K562 (cell line): ENCODE measurements at regions not wholly inside any gene's neighbourhood (a gene's known extent, or its start where the extent isn't known, plus 50 kb on each side); places are given as distances from the start of the nearest gene placed in this dataset.

Source experiments
- ATAC-seq: fragments of 200-7000 bp; cut with Tn5 transposase; 3 replicates; pipeline ENCODE4 v1.9.1; 2020; ENCODE audit warnings: moderate library complexity
- BruUV-seq: library from RNA; stranded (reverse); fragments of 400-500 nt; replicated peaks from 2 replicates; lab custom pipeline; 2021; lab: Mats Ljungman, UMichigan
- CTCF ChIA-PET: fragments of 300-600 bp; formaldehyde crosslinking; extraction: SDS; loops from one replicate; lab custom pipeline; 2021; ENCODE audit warnings: low intra/inter-chr PET ratio; lab: Yijun Ruan, JAX
- POLR2A ChIA-PET: fragments of 300-600, 350-650 bp; sonication (Branson Sonifier 250); formaldehyde crosslinking; extraction: SDS; loops from one replicate; lab custom pipeline; 2021; ENCODE audit warnings: antibody characterized with exemption, inconsistent platforms; lab: Yijun Ruan, JAX
- DNase-seq, 4 experiments: peaks; one replicate each; pipeline versions ENCODE4 v3.0.0 to v3.0.0-alpha.2; 2011 to 2018; ENCODE audit warnings: low spot score in 3 of 4, mixed read lengths in 3 of 4; ENCODE audit errors: extremely low read depth in 1 of 4
- FAIRE-seq: peaks from 2 replicates; lab custom pipeline; 2011; peaks lifted over from hg19 to GRCh38; lab: Jason Lieb, UNC
- H2AFZ ChIP-seq: 2 replicates; pipeline ENCODE4 v1.6.0; 2011; ENCODE audit warnings: low read depth, low read length, control low read depth, inconsistent platforms
- H3K27ac ChIP-seq: fragments of 200-600 bp; 3 replicates; pipeline ENCODE4 v1.8.0; 2011; ENCODE audit warnings: low read depth, mild to moderate bottlenecking, control low read depth, inconsistent platforms, low read length, moderate library complexity, mixed read lengths; ENCODE audit errors: extremely low read depth
- H3K27me3 ChIP-seq, 2 experiments: fragments of 300-600 bp in 1 of 2; 2 replicates in 1 of 2; 3 replicates in 1 of 2; pipeline versions ENCODE4 v1.6.0 to v1.8.0; 2011; ENCODE audit warnings: inconsistent platforms in 2 of 2, low read length in 2 of 2, mild to moderate bottlenecking in 1 of 2, mixed read lengths in 1 of 2, moderate library complexity in 1 of 2; ENCODE audit not compliant: control insufficient read depth in 2 of 2, insufficient read depth in 2 of 2
- H3K36me3 ChIP-seq: fragments of 300-600 bp; 3 replicates; pipeline ENCODE4 v1.8.0; 2011; ENCODE audit warnings: mild to moderate bottlenecking, low read length, inconsistent platforms; ENCODE audit not compliant: control insufficient read depth, insufficient read depth
- H3K4me1 ChIP-seq, 2 experiments: fragments of 200-600 bp in 1 of 2; replicated peaks in 1 of 2; 2 replicates in 1 of 2; 3 replicates in 1 of 2; pipeline versions ENCODE4 v1.5.1 to v1.8.0; 2011; ENCODE audit warnings: inconsistent platforms in 2 of 2, low read length in 2 of 2, mild to moderate bottlenecking in 1 of 2, mixed read lengths in 1 of 2, moderate library complexity in 1 of 2; ENCODE audit not compliant: control insufficient read depth in 2 of 2, insufficient read depth in 2 of 2
- H3K4me2 ChIP-seq: 2 replicates; pipeline ENCODE4 v1.6.1; 2011; ENCODE audit warnings: low read length, control low read depth, inconsistent platforms, mixed read lengths; ENCODE audit not compliant: insufficient read depth
- H3K4me3 ChIP-seq: fragments of 200-600 bp; sonication (generic), shearing (Covaris generic); 2 replicates; pipeline ENCODE4 v1.5.1; 2016; ENCODE audit warnings: control low read depth, inconsistent platforms
- H3K79me2 ChIP-seq: fragments of 200-600 bp; 3 replicates; pipeline ENCODE4 v1.8.0; 2011; ENCODE audit warnings: low read length, inconsistent platforms; ENCODE audit not compliant: control insufficient read depth, insufficient read depth
- H3K9ac ChIP-seq, 2 experiments: 2 replicates each; pipeline versions ENCODE4 v1.6.0 to v1.6.1; 2011; ENCODE audit warnings: low read depth in 2 of 2, low read length in 2 of 2, control low read depth in 1 of 2, inconsistent platforms in 1 of 2, mild to moderate bottlenecking in 1 of 2, mixed read lengths in 1 of 2; ENCODE audit not compliant: insufficient read depth in 1 of 2
- H3K9me1 ChIP-seq: one replicate; pipeline ENCODE4 v1.6.0; 2011; ENCODE audit warnings: inconsistent platforms, mild to moderate bottlenecking, low read length, moderate library complexity; ENCODE audit not compliant: control insufficient read depth, insufficient read depth
- H3K9me3 ChIP-seq: replicated peaks from 2 replicates; pipeline ENCODE4 v1.5.1; 2011; ENCODE audit warnings: low read depth, low read length, inconsistent platforms; ENCODE audit not compliant: control insufficient read depth, insufficient read depth
- H4K20me1 ChIP-seq: replicated peaks from 2 replicates; pipeline ENCODE4 v1.6.1; 2011; ENCODE audit warnings: low read length, inconsistent platforms, mixed read lengths; ENCODE audit not compliant: control insufficient read depth, insufficient read depth
- ATF6 ChIP-seq: sonication (generic); formaldehyde crosslinking; IDR thresholded peaks from 2 replicates; pipeline ENCODE4 v1.4.0; 2020; ENCODE audit warnings: mild to moderate bottlenecking, missing genetic modification reagents
- FIP1L1 ChIP-seq: fragments of 200-400 bp; formaldehyde crosslinking; IDR thresholded peaks from 2 replicates; pipeline ENCODE4 v1.6.1; 2018; ENCODE audit warnings: mild to moderate bottlenecking, low read depth, low read length; ENCODE audit not compliant: poor library complexity, severe bottlenecking
- KDM4B ChIP-seq, 2 experiments: fragments of 450-650 bp in 1 of 2; sonication (generic) in 1 of 2; IDR thresholded peaks; 2 replicates each; pipeline ENCODE4 v1.6.1; 2016 to 2017; ENCODE audit warnings: borderline replicate concordance in 2 of 2, antibody characterized with exemption in 1 of 2, low read depth in 1 of 2, mild to moderate bottlenecking in 1 of 2
- NR2C2 ChIP-seq, 2 experiments: fragments of 200-800 bp in 1 of 2; sonication (Bioruptor generic) in 1 of 2; sonication (generic) in 1 of 2; formaldehyde crosslinking in 1 of 2; IDR thresholded peaks; 2 replicates each; pipeline versions ENCODE4 v1.6.1 to v1.8.0; 2016 to 2022; ENCODE audit warnings: mild to moderate bottlenecking in 1 of 2, missing compliant biosample characterization in 1 of 2, missing genetic modification characterization in 1 of 2, missing genetic modification reagents in 1 of 2
- PML ChIP-seq: IDR thresholded peaks from 2 replicates; pipeline ENCODE4 v1.6.1; 2012; ENCODE audit warnings: low read length, inconsistent platforms
- TEAD4 ChIP-seq, 2 experiments: sonication (generic) in 1 of 2; formaldehyde crosslinking in 1 of 2; IDR thresholded peaks; 2 replicates each; pipeline versions ENCODE4 v1.6.1 to v1.8.0; 2012 to 2022; ENCODE audit warnings: borderline replicate concordance in 1 of 2, inconsistent platforms in 1 of 2, low read length in 1 of 2, mild to moderate bottlenecking in 1 of 2, missing genetic modification reagents in 1 of 2
- THRA ChIP-seq: fragments of 450-650 bp; IDR thresholded peaks from 2 replicates; pipeline ENCODE4 v1.6.1; 2017; ENCODE audit warnings: mild to moderate bottlenecking, moderate library complexity
- ZBTB11 ChIP-seq, 3 experiments: fragments of 200-800 bp in 1 of 3; fragments of 250-450 bp in 1 of 3; fragments of 450-650 bp in 1 of 3; sonication (Bioruptor Pico) in 1 of 3; sonication (Bioruptor generic) in 1 of 3; formaldehyde crosslinking in 1 of 3; IDR thresholded peaks; 2 replicates each; pipeline versions ENCODE4 v1.6.1 to v1.8.0; 2016 to 2022; ENCODE audit warnings: mild to moderate bottlenecking in 2 of 3, missing genetic modification characterization in 2 of 3, missing compliant biosample characterization in 1 of 3, moderate library complexity in 1 of 3
- ZNF133 ChIP-seq: fragments of 250-450 bp; sonication (Bioruptor Pico); IDR thresholded peaks from 2 replicates; pipeline ENCODE4 v1.4.0; 2020; ENCODE audit warnings: mild to moderate bottlenecking
- ZNF197 ChIP-seq: fragments of 200-800 bp; sonication (Bioruptor generic); IDR thresholded peaks from 2 replicates; pipeline ENCODE4 v1.6.1; 2016; ENCODE audit warnings: low read depth, missing genetic modification characterization, missing compliant biosample characterization
- ZNF253 ChIP-seq: fragments of 250-450 bp; sonication (Bioruptor Pico); conservative IDR thresholded peaks from 2 replicates; pipeline ENCODE4 v1.6.1; 2021; ENCODE audit warnings: mild to moderate bottlenecking
- ZNF354B ChIP-seq: fragments of 250-450 bp; sonication (Bioruptor Pico); IDR thresholded peaks from 2 replicates; pipeline ENCODE4 v1.4.0; 2020
- ZNF384 ChIP-seq: IDR thresholded peaks from 2 replicates; pipeline ENCODE4 v1.6.1; 2012; ENCODE audit warnings: low read depth, low read length, improper control_type of control experiment
- ZNF785 ChIP-seq: fragments of 250-450 bp; sonication (Bioruptor Pico); IDR thresholded peaks from 2 replicates; pipeline ENCODE4 v1.4.0; 2020; ENCODE audit warnings: mild to moderate bottlenecking
- WGBS: fragments of 100-300 bp; shearing (Covaris generic); methylation state at CpG from one replicate; pipeline ENCODE4 v1.1.6; 2016; ENCODE audit warnings: low coverage, mixed read lengths; ENCODE audit not compliant: insufficient coverage; ENCODE audit errors: missing lambda C conversion rate; 5-methylcytosine and 5-hydroxymethylcytosine counted together
- in situ Hi-C: fragments of 300-500 bp; cut with MboI; formaldehyde crosslinking; loops from 4 replicates; pipeline ENCODE4 v1.15.0; 2018; ENCODE audit warnings: inconsistent platforms, mixed read lengths
- intact Hi-C: fragments of 100-400 bp; cut with micrococcal nuclease; formaldehyde crosslinking; loops from 2 replicates; pipeline ENCODE4 v1.14.2; 2022

GRCh38 chr6:14364370-14364769 is 246.8 kb downstream of the CD83 start:
- peaks cover 12 to 17% of the 10 kb centered on the region in 2 experiments; a peak in 4 of 5 replicates for H3K27me3 ChIP-seq
- WGBS: 27% methylated on average over 5 of the region's 5 CpGs
- in situ Hi-C loops (no loop called here), intact Hi-C loops (no loop called here)
- no peak overlapping the region for H3K4me2 ChIP-seq
- no peak overlapping the region for H3K27ac ChIP-seq
- CTCF ChIA-PET: no interaction called here
- FAIRE-seq: no peak
- H3K4me3 ChIP-seq: no peak overlapping the region
- no peaks in the 10 kb centered on the region for H4K20me1 ChIP-seq
- no peaks in the 10 kb centered on the region for H3K36me3 ChIP-seq
- no peak overlapping the region for H3K9ac ChIP-seq
- no peaks in the 10 kb centered on the region for H3K4me1 ChIP-seq
- no peaks in the 10 kb centered on the region for H3K9me1 ChIP-seq
- TF ChIP-seq ZNF384 (no peak), TEAD4 (IDR thresholded peaks at IDR 0.05; ENCODE audit: low read length) (no peak), TEAD4 (CRISPR knock-in tag; IDR thresholded peaks at IDR 0.05; ENCODE audit: borderline replicate concordance) (no peak), PML (no peak), ZBTB11 (CRISPR knock-in tag; IDR thresholded peaks at IDR 0.05) (no peak), ZNF785 (CRISPR knock-in tag) (no peak), ZNF354B (CRISPR knock-in tag) (no peak), ATF6 (CRISPR knock-in tag) (no peak), THRA (no peak), ZNF253 (CRISPR knock-in tag) (no peak), ZNF133 (no peak), KDM4B (IDR thresholded peaks at IDR 0.05; ENCODE audit: borderline replicate concordance in 2 of 2, low read depth in 1 of 2) (no peak), FIP1L1 (no peak), NR2C2 (CRISPR knock-in tag; IDR thresholded peaks at IDR 0.05) (no peak), NR2C2 (tag; IDR thresholded peaks at IDR 0.05) (no peak), ZNF197 (no peak)
- TF ChIP-seq, all 486 proteins: peak for 0
- BruUV-seq: no TSS peak
- ATAC-seq: no peak
- no peak for DNase-seq
- POLR2A ChIA-PET: interaction anchor here (0.7 kb wide), 1 partner anchor 9 kb away, joined by 3 read pairs; no protein-coding TSS in a partner anchor
- H3K79me2 ChIP-seq: no peaks in the 10 kb centered on the region
- no peak overlapping the region for H2AFZ ChIP-seq
- H3K9me3 ChIP-seq: no peaks in the 10 kb centered on the region
